Breast epithelium (tissue), 3 donors: ENCODE measurements at regions not wholly inside any gene's neighbourhood (a gene's known extent, or its start where the extent isn't known, plus 50 kb on each side); places are given as distances from the start of the nearest gene placed in this dataset.

Experiments
- CTCF ChIP-seq, 3 donors: fragments of 450-650 bp; IDR thresholded peaks; one replicate each; pipeline ENCODE4 v1.5.1; 2016 to 2017; ENCODE audit warnings: antibody characterized with exemption in 3 of 3, mild to moderate bottlenecking in 3 of 3, moderate library complexity in 3 of 3
- POLR2AphosphoS5 ChIP-seq, 3 donors: sonication (generic); formaldehyde crosslinking; IDR thresholded peaks; one replicate each; pipeline ENCODE4 v1.6.1; 2017; ENCODE audit warnings: antibody characterized with exemption in 3 of 3

GRCh38 chr22:49439373-49439772 lies 388.3 kb downstream of the BRD1 start:
- TF ChIP-seq CTCF (IDR thresholded peaks at IDR 0.05) (no peak), POLR2AphosphoS5 (IDR thresholded peaks at IDR 0.05) (no peak)
